IPS DF 6.9 (cell line): ENCODE measurements at regions not wholly inside any gene's neighbourhood (a gene's known extent, or its start where the extent isn't known, plus 50 kb on each side); places are given as distances from the start of the nearest gene placed in this dataset.
"Not testable (repeated sequence)": the region's sequence is repeated elsewhere in the genome, so short reads cannot be mapped to it uniquely, and the experiment has no call there.

Source experiments
- DNase-seq: peaks from one replicate; pipeline ENCODE4 v3.0.0-alpha.2; 2013; ENCODE audit warnings: low read depth, low spot score
- H3K27ac ChIP-seq: one replicate; pipeline ENCODE4 v1.5.1; 2013; ENCODE audit warnings: low read length, control low read depth
- H3K27me3 ChIP-seq: 2 replicates; pipeline ENCODE4 v1.6.1; 2013; ENCODE audit warnings: mild to moderate bottlenecking, low read length; ENCODE audit not compliant: control insufficient read depth, insufficient read depth
- H3K36me3 ChIP-seq: 2 replicates; pipeline ENCODE4 v1.6.1; 2013; ENCODE audit warnings: low read length; ENCODE audit not compliant: control insufficient read depth, insufficient read depth
- H3K4me1 ChIP-seq: 2 replicates; pipeline ENCODE4 v1.6.1; 2013; ENCODE audit warnings: low read length; ENCODE audit not compliant: control insufficient read depth, insufficient read depth
- H3K4me3 ChIP-seq: 2 replicates; pipeline ENCODE4 v1.5.1; 2013; ENCODE audit warnings: mild to moderate bottlenecking, low read length
- H3K9me3 ChIP-seq: 2 replicates; pipeline ENCODE4 v1.6.1; 2013; ENCODE audit warnings: low read length, inconsistent platforms; ENCODE audit not compliant: control insufficient read depth, insufficient read depth
- WGBS: extraction: QIAGEN DNeasy Blood & Tissue Kit; methylation state at CpG from one replicate; pipeline ENCODE4 v1.1.7; 2013; ENCODE audit warnings: mixed read lengths, missing lambda C conversion rate; ENCODE audit not compliant: insufficient read length, insufficient coverage; 5-methylcytosine and 5-hydroxymethylcytosine counted together

- no CpG with 5 or more reads among the region's 3 CpGs for WGBS
- Histone ChIP-seq H3K9me3 (no peaks in the 10 kb centered on the region), H3K4me1 (no peaks in the 10 kb centered on the region), H3K27ac (no peak overlapping the region), H3K27me3 (no peaks in the 10 kb centered on the region), H3K36me3 (no peaks in the 10 kb centered on the region), H3K4me3 (no peak overlapping the region)
- no peak for DNase-seq
Observed at GRCh38 chr21:15301014-15301413, 236.2 kb upstream of the NRIP1 start.

DNA sequence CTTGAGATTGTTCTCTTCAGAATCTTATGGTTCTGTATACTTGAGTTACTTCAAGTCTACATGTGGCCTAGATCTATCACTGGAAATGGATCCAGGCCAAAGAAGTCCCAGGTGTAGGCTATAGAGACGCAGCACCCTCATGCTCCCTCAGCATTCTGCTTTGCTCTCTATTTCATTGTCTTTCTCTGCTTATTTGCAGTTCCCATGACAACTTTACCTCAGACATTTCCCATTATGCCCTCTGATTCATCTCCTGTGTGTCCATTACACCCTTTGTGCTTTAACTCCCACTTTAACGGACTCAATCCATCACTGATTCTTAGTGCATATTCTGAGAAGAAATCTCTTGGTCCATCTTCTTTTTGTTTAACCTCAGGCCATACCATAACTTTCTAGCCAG, 236.9 kb upstream of the NRIP1 start:
- no peak overlapping the region for H3K27ac ChIP-seq
- WGBS = no CpG with 5 or more reads among the region's 2 CpGs
- no peaks in the 10 kb centered on the region for H3K9me3 ChIP-seq
- no peak overlapping the region for H3K4me3 ChIP-seq
- no peaks in the 10 kb centered on the region for H3K27me3 ChIP-seq
- no peaks in the 10 kb centered on the region for H3K4me1 ChIP-seq
- DNase-seq = no peak
- no peaks in the 10 kb centered on the region for H3K36me3 ChIP-seq

DNA sequence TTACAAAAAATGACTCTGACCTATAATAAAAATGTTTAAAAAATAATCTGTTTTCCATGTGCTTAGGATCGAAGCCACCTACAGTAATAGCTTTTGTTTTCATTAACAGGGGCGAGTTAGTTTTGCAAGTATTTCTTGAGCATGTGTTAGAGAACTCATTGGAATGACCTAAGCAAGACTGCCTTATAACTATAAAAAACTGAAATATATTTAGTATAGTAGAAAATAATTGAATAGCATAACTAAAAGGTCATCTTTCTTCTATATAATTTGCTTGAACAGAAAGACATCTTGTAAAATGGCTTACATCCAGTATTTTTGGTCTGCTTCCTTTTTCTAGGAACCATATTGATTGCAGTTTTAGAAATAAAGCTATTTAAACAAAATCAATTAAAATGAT, 241.5 kb upstream of the NRIP1 start:
- no peak for DNase-seq
- H3K36me3 ChIP-seq = no peaks in the 10 kb centered on the region
- no peak overlapping the region for H3K4me3 ChIP-seq
- no peaks in the 10 kb centered on the region for H3K4me1 ChIP-seq
- WGBS = no CpG with 5 or more reads among the region's 2 CpGs
- H3K27ac ChIP-seq = no peak overlapping the region
- no peaks in the 10 kb centered on the region for H3K27me3 ChIP-seq
- no peaks in the 10 kb centered on the region for H3K9me3 ChIP-seq

DNA sequence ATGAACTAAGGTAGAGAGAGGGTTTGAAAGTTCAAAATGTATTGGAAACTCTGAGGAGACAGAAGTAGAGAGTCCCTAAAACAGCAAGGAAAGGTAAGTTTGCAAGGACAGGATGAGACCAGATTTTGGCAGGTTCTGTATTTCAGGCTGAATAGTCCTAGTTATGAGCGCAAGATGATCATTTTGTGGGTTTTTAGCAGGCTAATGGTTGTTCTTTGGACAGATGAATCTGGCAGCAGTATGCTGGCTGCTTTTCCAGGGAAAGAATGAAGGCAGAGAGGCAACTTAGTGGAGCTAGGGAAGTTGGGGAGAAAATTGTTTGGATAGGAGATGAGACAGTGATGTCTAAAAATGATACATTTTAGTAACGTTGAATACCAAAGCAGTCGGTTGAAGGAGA, 243.5 kb upstream of the NRIP1 start:
- Histone ChIP-seq H3K27me3 (no peaks in the 10 kb centered on the region), H3K9me3 (no peaks in the 10 kb centered on the region), H3K36me3 (no peaks in the 10 kb centered on the region), H3K27ac (no peak overlapping the region), H3K4me3 (no peak overlapping the region), H3K4me1 (no peaks in the 10 kb centered on the region)
- no peak for DNase-seq
- 100% methylated on average over 2 of the region's 3 CpGs for WGBS

- Histone ChIP-seq H3K4me3 (no peak overlapping the region), H3K4me1 (no peaks in the 10 kb centered on the region), H3K27me3 (no peaks in the 10 kb centered on the region), H3K9me3 (no peaks in the 10 kb centered on the region), H3K27ac (no peak overlapping the region), H3K36me3 (no peaks in the 10 kb centered on the region)
- no peak for DNase-seq
- no CpG with 5 or more reads among the region's 4 CpGs for WGBS
Observed at GRCh38 chr21:15309022-15309590, 244.3 kb upstream of the NRIP1 start.

DNA sequence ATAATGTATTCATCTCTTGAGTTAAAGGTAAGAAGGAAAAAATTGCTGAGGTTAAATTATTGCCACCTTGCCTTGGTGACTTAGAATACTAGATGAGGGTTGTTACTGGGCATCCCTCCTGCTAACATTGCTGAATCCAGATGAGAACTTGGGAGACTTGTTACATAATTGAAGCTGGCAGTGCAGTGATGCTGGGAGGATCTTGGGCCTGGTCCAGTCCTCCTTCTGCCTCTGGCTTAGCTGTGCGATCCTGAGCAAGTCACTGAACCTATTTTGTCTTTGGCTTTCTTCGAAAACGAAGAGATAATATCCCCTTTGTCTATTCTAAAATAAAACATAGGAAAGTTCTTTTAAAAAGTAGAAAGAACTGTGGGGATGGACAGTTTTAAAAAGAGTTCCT, 244.9 kb upstream of the NRIP1 start:
- Histone ChIP-seq H3K9me3 (no peaks in the 10 kb centered on the region), H3K27ac (no peak overlapping the region), H3K27me3 (no peaks in the 10 kb centered on the region), H3K36me3 (no peaks in the 10 kb centered on the region), H3K4me1 (no peaks in the 10 kb centered on the region), H3K4me3 (no peak overlapping the region)
- no peak for DNase-seq
- no CpG with 5 or more reads among the region's 3 CpGs for WGBS

- no peaks in the 10 kb centered on the region for H3K27me3 ChIP-seq
- no peak for DNase-seq
- H3K36me3 ChIP-seq = no peaks in the 10 kb centered on the region
- no peaks in the 10 kb centered on the region for H3K9me3 ChIP-seq
- no peak overlapping the region for H3K27ac ChIP-seq
- H3K4me1 ChIP-seq = no peaks in the 10 kb centered on the region
- H3K4me3 ChIP-seq = no peak overlapping the region
Observed at GRCh38 chr21:15311510-15311909, 246.7 kb upstream of the NRIP1 start.

GRCh38 chr21:15317034-15317433, 252.2 kb upstream of the NRIP1 start:
- H3K9me3 ChIP-seq, H3K4me3 ChIP-seq, H3K27ac ChIP-seq, DNase-seq, H3K27me3 ChIP-seq, H3K36me3 ChIP-seq, H3K4me1 ChIP-seq: not testable (repeated sequence)
- no CpG with 5 or more reads among the region's 4 CpGs for WGBS

GRCh38 chr21:15319727-15320126, 254.9 kb upstream of the NRIP1 start:
- Histone ChIP-seq H3K27ac (no peak overlapping the region), H3K36me3 (no peaks in the 10 kb centered on the region), H3K4me3 (no peak overlapping the region), H3K4me1 (no peaks in the 10 kb centered on the region), H3K27me3 (no peaks in the 10 kb centered on the region), H3K9me3 (no peaks in the 10 kb centered on the region)
- no CpG with 5 or more reads among the region's 7 CpGs for WGBS
- DNase-seq = no peak

GRCh38 chr21:15324542-15324941, 259.7 kb upstream of the NRIP1 start:
- no peak for DNase-seq
- Histone ChIP-seq H3K4me1 (no peaks in the 10 kb centered on the region), H3K27me3 (no peaks in the 10 kb centered on the region), H3K36me3 (no peaks in the 10 kb centered on the region; the same call in 1 of the 2 replicates), H3K9me3 (no peaks in the 10 kb centered on the region), H3K27ac (no peak overlapping the region), H3K4me3 (no peak overlapping the region)
- 100% methylated on average over 1 of the region's 2 CpGs for WGBS

- Histone ChIP-seq H3K27ac (no peak overlapping the region), H3K27me3 (no peaks in the 10 kb centered on the region), H3K36me3 (no peaks in the 10 kb centered on the region; the same call in 1 of the 2 replicates), H3K4me1 (no peaks in the 10 kb centered on the region), H3K9me3 (no peaks in the 10 kb centered on the region), H3K4me3 (no peak overlapping the region)
- DNase-seq = no peak
- no CpG with 5 or more reads among the region's 9 CpGs for WGBS
Observed at GRCh38 chr21:15326032-15326867, 261.4 kb upstream of the NRIP1 start.
